HG02884 (cell line): ENCODE measurements at regions not wholly inside any gene's neighbourhood (a gene's known extent, or its start where the extent isn't known, plus 50 kb on each side); places are given as distances from the start of the nearest gene placed in this dataset.
A peak's percentile ranks its signal among the peaks of the same experiment; 100 is the strongest.

Experiments
- ATAC-seq: cut with Tn5 transposase; IDR thresholded peaks from one replicate; pipeline ENCODE4 v1.9.1; 2021; ENCODE audit warnings: mild to moderate bottlenecking, moderate library complexity; ENCODE audit not compliant: unreplicated experiment

DNA sequence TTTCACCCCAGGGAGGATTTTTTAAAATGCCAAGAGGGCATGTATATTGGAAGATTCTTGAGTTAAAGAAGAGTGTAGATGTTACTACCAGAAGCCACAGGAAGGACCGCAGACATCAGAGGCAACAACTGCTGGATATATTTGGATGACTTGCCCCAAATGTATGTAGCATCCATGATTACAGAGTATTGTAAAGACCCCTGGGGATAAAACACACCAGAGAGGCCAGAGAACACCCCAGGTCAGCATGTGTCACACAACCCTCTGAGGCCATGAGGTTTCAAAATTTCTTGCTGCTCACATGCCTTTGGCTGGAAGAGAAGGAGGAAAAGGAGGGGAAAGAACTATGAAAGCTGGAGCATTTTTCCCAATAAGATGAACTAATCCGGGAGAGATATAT lies 108.0 kb upstream of the LSM8 start:
- no peak for ATAC-seq

DNA sequence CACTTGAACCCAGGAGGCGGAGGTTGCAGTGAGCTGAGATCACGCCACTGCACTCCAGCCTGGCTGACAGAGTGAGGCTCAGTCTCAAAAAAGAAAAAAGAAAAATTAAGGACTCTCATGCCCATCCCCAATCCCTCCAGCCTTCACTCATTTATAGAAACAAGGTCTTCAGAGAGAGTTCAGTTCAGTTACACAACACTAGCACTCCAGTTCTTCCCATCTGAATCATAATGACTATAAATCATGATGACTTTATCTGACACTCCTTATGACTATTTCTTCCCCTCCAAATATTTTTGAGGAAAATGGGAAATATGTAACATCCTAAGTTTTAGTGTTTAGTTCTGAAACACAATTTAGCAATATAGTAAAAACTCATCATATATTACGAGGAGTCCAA lies 107.4 kb upstream of the LSM8 start:
- ATAC-seq = no peak

DNA sequence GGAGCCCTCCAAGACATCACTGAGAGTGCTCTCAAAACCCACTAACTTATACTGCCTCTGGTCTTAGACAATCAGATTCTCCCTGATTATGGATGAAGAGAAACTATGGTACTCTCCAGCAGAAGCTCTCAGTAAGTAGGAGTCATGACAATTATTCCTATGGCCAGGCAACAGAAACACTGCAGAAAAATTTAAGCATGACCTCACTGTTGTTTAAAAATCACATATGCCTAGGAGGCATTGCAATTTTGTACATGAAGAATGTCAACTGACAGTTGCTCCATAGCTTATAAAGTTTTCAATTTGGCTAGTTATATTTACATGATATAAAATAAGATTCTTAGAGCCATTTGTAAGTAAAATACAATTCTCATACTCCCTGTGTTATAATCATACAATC lies 105.9 kb upstream of the LSM8 start:
- no peak for ATAC-seq

DNA sequence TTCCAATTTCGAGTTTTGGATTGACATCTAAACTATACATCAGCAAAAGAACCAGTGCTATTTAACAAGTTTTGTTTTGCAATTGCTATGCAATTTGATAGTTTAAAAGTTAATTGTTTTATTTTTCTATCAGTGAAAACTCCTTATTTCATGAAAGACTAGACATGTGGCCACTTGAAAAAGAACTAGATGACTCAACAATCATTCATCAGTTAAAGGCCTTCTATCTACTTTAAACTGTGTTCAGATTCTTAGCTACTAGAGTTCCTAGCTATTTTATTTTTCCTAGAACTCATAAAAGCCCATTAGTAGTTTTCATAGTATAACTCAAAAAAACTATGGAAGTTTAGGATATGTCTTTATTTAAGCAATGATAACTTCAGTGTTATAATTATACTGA lies 104.6 kb upstream of the LSM8 start:
- ATAC-seq = no peak

DNA sequence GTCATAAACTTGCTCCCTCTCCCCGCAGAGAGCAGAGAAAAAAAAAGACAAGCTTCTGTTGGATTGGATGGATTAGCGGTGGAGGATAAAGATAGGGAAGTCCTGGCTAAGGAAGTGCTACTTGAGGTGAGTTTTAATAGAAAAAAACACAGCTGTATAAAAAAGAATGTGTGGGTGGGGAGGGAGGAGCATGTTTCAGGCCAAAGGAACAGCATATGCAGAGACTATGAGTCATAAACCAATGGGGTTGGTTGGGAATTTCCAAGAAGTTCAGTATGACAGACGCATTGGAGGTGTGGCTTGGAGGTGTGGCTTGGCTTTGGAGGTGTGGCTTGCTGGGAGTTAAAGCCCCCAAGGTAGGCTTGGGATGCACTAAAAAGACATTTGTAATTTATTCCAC lies 103.0 kb upstream of the LSM8 start:
- ATAC-seq = peak; percentile 99

DNA sequence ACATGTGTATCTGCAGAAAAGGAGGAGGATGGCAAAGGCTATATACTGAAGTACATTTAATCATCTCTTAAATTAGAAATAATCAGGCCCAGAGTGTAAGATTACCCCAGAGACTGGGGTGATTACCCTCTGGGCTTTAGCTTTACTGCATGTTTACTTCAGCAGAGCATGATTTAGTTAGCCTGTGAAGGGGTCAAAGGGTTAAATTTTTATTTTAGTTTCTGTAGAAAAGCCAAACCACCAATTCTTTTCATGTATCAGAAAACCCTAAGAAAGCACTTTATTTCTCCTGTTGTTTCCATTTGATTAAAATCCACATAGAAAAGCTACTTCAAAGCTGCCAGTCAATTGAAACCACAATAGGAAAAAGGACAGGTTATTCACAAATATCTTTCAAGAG lies 101.5 kb upstream of the LSM8 start:
- ATAC-seq = no peak

DNA sequence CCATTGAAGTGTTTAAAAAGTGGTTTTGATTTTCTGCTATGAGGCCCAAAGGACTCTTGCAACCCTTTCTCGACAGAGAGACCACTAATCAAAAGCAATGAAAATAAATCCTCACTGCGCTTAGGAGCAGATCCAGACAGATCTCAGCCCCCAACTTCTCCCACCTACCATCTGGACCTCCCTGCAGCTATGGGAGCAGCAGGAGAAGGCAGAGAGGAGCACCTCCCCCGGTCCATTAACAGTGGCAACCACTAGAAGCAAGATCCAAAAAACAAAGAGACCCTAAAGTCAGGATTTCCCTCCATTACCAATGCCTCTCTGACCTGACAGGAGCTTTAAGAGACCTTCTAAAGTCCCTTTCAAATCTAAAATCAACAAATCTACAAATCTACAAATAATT lies 99.0 kb upstream of the LSM8 start:
- no peak for ATAC-seq

DNA sequence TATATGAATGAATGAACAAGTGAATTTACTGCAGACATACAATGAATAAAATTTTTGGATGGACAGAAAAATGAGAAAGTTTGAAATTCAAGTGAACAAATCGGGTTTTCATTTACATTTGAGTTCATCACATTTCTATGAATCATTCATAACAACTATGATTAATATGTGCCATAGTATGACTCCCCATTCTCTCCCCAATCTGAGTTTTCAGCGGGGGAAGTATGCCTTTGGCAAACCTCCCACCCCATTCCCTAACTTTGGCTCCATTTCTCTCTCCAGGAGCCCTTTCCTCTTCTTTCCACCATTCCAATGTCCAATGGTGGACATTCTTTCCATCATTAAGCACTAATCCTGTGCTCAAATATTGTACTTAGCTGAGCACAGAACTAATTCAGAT lies 96.8 kb upstream of the LSM8 start:
- ATAC-seq = no peak

DNA sequence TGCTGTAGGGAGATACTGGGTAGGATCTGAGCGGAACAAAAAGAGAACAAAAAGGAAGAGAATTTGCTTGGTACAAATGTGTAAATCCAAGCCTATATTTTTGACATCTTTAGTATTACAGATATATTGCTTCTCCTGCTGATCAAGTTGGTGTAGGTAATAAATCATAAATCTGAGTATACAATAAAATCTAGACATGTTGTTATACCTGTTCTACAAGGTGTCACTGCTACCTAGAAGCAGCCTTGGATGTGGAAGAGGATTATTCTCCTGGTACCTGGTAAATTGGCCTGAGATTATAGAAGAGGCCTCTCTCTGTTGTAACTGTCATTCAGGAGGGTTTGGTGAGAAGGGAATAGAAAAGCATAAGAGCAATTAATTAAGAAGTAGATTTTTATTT lies 89.9 kb upstream of the LSM8 start:
- no peak for ATAC-seq

DNA sequence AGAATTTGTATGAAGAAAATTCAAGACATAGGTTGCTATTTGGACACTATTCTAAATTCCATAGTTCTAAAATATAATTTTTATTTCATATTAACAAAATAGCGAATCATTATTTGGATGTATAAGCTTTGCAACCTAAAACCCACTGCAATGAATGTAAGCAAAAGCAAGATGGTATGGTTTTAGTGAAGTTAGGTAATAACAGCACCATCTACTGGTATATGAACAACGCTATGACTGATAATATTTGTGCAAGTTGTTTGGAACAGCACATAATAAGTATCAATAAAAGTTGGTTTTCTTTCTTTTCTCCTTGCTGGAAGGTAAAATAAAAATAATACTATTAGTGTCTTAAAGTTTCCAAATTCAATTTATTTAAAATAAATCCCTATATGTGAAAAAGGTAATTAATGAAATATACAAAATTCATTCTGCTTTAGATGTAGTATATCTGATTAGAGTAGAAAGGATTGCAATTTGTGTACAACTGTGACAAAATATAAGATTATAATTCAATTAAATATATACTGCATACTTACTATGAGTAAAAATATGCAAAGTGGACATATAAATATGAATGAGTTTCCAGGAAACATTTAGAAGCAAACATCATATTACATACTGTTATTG lies 79.0 kb upstream of the LSM8 start:
- no peak for ATAC-seq

DNA sequence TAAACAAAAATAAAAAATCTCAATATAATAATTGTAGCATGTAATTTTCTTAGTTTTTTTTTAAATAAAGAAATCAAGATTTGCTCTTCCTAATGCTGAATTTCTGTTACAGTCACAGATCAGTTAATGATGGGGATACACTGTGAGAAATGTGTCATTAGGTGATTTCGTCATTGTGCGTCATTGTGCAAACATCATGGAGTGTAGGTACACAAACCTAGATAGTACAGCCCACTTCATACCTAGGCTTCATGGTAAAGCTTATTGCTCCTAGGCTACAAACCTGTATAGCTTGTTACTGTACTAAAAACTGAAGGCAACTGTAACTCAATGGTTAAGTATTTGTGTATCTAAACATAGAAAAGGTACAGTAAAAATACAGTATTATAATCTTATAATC lies 74.4 kb upstream of the LSM8 start:
- ATAC-seq = no peak

DNA sequence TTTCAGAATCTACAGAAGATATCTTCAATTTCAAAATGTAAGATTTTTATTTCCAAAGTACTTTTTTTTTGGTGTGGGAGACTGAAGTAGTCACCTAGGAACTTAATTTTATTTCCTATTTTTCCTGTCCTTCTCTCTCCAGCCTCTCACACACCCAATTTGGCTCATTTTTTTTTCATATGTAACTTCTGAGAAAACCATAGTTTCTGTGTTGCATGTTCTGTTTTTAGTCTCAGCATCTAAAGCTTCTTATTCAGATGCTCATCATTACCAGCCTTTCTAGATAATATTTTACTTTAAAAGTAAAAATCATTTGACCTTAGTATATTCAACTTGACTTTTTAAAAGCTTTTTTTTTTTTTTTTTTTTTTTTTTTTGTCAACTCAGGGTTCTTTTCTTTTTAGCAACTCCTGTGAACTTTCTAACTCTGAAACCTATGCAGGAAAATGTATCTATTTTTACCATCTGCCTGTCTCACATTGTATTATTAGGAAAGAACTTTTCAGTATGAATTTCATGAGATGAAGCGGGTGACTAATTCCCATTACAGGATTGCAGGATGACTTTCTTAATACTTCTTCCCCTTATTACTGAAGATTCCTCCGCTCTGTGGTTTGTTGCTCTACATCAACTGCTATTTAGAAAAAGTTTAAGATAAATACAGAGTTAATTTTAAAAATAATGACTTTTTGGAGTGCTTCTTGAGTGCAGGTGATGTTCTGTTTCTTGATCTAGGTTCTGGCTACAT lies 73.6 kb upstream of the LSM8 start:
- no peak for ATAC-seq

DNA sequence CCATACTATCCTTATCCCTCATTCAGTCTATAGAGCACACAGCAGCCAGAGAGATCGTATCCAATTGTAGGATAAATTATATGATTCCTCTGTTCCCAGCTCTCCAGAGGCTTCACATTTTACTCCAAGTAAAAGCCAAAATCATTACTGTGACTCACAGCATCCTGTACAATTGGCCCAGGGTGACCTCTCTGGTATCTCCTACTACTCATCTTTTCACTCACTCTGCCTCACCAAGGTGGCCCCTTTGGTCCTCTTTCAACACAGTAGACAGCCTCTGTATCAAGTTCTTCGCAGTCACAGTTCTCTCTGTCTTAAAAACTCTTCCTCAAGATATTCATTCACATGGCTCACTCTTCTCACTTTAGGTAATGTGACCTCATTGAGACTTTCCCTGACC lies 72.6 kb upstream of the LSM8 start:
- ATAC-seq = no peak

DNA sequence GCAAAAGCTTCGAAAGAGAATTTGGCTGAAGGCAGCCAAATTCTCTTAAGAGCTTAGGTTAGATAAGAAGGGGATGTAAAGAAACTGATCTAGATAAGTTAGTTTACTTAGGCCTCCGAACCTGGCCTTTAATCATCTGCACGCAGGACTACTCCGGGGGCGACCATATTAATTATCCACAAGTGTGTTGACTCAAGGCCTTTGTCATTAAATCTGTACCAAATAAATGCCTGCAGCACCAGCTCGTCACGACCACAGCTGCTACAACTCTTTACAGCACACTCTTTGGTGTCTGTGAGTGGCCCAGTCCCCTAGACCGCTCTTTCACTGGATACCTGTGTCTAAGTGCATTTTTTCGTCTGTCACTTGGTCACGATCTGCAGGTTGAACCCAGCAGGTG lies 69.8 kb upstream of the LSM8 start:
- no peak for ATAC-seq

DNA sequence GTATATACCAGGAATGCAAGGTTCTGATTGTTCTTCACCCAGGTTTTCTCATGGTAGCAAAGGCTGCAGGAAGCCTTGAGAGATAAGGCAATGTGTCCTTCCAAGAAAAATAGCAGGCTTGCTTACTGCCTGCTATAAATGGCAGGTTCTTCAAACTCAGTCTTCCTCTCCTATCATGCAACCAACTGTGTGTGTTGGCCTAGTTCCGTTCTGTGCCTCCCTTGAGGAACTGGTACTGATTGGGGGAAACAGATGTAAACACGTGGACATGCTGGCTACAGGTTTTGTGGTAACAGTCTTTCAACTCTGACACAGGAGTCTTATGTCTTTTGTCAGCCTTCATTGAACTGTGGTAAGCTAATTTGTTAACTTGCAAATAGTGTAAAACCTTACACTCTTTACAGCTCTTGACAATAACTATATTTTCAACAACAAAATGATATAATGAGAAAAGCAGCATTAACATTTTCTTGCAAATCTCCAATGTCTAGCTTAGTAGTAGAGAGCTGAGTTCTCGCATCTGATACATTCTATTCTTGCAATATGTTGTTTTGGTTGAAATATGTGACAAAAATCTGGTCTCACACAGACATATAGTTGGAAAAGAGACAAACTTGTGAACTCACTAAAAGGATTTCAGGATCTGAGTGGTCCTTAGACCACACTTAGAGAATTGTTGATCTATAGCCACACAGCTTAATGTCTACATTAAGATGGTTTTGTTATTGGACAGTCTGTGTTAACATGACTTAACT lies 54.7 kb upstream of the LSM8 start:
- no peak for ATAC-seq

DNA sequence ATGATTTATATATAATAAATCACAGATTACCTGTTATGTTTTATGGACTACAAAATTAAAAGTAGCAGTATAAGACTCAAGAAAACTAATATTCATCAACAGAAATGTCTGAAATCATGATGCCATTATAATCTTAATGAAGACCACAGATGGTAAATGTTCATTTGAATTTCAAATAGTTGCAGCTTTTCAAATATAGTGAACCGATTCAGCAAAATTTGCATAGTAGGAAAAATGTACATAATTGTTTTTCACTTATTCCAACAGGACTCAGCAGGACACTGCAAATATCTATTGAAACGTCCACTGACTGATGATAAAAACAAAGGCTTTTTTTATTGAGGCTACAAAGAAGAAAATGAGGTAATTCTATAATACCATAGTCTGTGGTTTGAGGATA lies 51.2 kb upstream of the LSM8 start:
- ATAC-seq = no peak
